Transverse colon (tissue), 4 donors: ENCODE measurements at regions not wholly inside any gene's neighbourhood (a gene's known extent, or its start where the extent isn't known, plus 50 kb on each side); places are given as distances from the start of the nearest gene placed in this dataset.

ENCODE experiments used
- DNase-seq: peaks from one replicate; pipeline ENCODE4 v3.0.0-alpha.2; 2019
- H3K27ac ChIP-seq, 4 donors: fragments of 200-600 bp; sonication (generic); 2 replicates each; pipeline ENCODE4 v1.5.1; 2016 to 2018; ENCODE audit warnings: inconsistent platforms in 4 of 4
- H3K27me3 ChIP-seq: fragments of 200-600 bp; sonication (generic); 2 replicates; pipeline ENCODE4 v1.5.1; 2017; ENCODE audit warnings: inconsistent platforms
- H3K36me3 ChIP-seq, 4 donors: fragments of 200-600 bp; sonication (generic); 2 replicates each; pipeline ENCODE4 v1.5.1; 2017 to 2019; ENCODE audit warnings: inconsistent platforms in 4 of 4
- H3K4me1 ChIP-seq, 4 donors: fragments of 200-600 bp; sonication (generic); 2 replicates each; pipeline ENCODE4 v1.5.1; 2017 to 2020; ENCODE audit warnings: inconsistent platforms in 4 of 4
- H3K4me3 ChIP-seq, 4 donors: fragments of 200-600 bp; sonication (generic); 1 replicate in 1 of 4; 2 replicates in 3 of 4; pipeline versions ENCODE4 v1.5.1 to v1.6.1; 2017 to 2019; ENCODE audit warnings: inconsistent platforms in 4 of 4
- H3K9me3 ChIP-seq, 2 donors: fragments of 200-600 bp; sonication (generic); 2 replicates each; pipeline ENCODE4 v1.5.1; 2017 to 2019; ENCODE audit warnings: inconsistent platforms in 2 of 2
- EP300 ChIP-seq: sonication (generic); formaldehyde crosslinking; IDR thresholded peaks from one replicate; pipeline ENCODE4 v1.6.1; 2017; ENCODE audit warnings: antibody characterized with exemption, low read depth
- POLR2A ChIP-seq: fragments of 450-650 bp; IDR thresholded peaks from one replicate; pipeline ENCODE4 v1.6.1; 2016; ENCODE audit warnings: antibody characterized with exemption, mild to moderate bottlenecking, moderate library complexity
- POLR2AphosphoS5 ChIP-seq, 3 donors: sonication (generic); formaldehyde crosslinking; IDR thresholded peaks; one replicate each; pipeline ENCODE4 v1.6.1; 2016; ENCODE audit warnings: antibody characterized with exemption in 3 of 3
- WGBS, 2 donors: methylation state at CpG; one replicate each; pipeline ENCODE4 v1.1.5; 2018; ENCODE audit warnings: low coverage in 1 of 2; 5-methylcytosine and 5-hydroxymethylcytosine counted together
- in situ Hi-C, 4 donors: fragments of 200-750 bp; cut with MboI; loops; one replicate each; pipeline versions ENCODE4 v1.15.0 to v1.15.1; 2017; ENCODE audit warnings: low sequenced_read_pairs in 3 of 4, low pct_ligation_motif_present in 1 of 4, low pct_unique_long_range_greater_than_20kb in 1 of 4
- intact Hi-C: fragments of 100-400 bp; cut with DNase I; formaldehyde crosslinking; loops from one replicate; pipeline ENCODE4 v1.15.1; 2023; ENCODE audit warnings: low total_unique reads
- TF ChIP-seq, protein P1 (sequence below), 5 experiments: fragments of 200-600 bp in 3 of 5; fragments of 450-650 bp in 2 of 5; sonication (generic) in 3 of 5; IDR thresholded peaks; 1 replicate in 2 of 5; 2 replicates in 3 of 5; pipeline ENCODE4 v1.5.1; 2016 to 2017; ENCODE audit warnings: antibody characterized with exemption in 5 of 5, inconsistent platforms in 3 of 5, mild to moderate bottlenecking in 2 of 5, moderate library complexity in 1 of 5

DNA sequence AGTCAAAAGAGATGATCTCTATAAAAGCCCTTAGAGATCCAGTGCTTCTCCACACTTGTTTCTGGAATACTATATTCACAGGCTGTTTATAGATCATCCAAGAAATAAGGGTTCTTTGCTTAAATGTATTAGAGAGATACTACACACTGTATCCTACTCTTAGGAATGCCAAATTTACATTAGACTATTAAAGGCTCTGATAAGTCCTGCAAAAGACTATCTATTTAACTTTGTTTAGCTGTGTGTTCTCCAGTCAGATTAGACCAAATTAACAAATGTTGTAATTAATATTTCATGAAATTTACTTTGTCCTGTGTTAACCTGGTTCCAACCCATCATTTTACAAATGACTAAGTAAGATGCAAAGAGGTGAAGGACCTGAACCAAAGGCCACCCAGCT is 260.5 kb upstream of the ZIC3 start:
- intact Hi-C loops: no loop called here
- TF ChIP-seq EP300 (no peak), POLR2A (no peak), POLR2AphosphoS5 (IDR thresholded peaks at IDR 0.05) (no peak)
- TF ChIP-seq, protein P1, sequence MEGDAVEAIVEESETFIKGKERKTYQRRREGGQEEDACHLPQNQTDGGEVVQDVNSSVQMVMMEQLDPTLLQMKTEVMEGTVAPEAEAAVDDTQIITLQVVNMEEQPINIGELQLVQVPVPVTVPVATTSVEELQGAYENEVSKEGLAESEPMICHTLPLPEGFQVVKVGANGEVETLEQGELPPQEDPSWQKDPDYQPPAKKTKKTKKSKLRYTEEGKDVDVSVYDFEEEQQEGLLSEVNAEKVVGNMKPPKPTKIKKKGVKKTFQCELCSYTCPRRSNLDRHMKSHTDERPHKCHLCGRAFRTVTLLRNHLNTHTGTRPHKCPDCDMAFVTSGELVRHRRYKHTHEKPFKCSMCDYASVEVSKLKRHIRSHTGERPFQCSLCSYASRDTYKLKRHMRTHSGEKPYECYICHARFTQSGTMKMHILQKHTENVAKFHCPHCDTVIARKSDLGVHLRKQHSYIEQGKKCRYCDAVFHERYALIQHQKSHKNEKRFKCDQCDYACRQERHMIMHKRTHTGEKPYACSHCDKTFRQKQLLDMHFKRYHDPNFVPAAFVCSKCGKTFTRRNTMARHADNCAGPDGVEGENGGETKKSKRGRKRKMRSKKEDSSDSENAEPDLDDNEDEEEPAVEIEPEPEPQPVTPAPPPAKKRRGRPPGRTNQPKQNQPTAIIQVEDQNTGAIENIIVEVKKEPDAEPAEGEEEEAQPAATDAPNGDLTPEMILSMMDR (IDR thresholded peaks at IDR 0.05): no peak
- no peaks in the 10 kb centered on the region for H3K4me1 ChIP-seq
- H3K4me3 ChIP-seq: no peak overlapping the region
- no peak for DNase-seq
- no peaks in the 10 kb centered on the region for H3K27me3 ChIP-seq
- no peaks in the 10 kb centered on the region for H3K36me3 ChIP-seq
- no peak overlapping the region for H3K27ac ChIP-seq
- no peaks in the 10 kb centered on the region for H3K9me3 ChIP-seq
- in situ Hi-C loops: no loop called here

DNA sequence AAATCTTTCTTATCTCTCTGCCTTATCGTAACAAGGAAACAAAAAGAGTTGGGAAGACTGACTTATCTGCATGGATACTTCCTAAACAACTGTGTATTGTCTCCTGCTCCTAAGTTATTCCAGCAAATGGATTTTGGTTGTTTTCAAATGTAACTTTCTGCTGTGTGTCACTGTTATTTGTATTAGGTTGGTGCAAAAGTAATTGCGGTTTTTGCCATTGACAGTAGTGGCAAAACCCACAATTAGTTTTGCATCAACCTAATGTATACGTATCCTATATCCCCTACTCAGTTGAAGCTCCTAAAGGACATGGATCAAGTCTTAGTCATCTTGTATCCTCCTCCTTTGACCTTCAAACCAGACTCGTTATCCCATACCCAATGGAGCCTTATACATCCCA is 263.4 kb upstream of the GPR101 start:
- 73 to 100% methylated on average over 1 to 4 of the region's 4 CpGs for WGBS, 2 donors
- H3K4me1 ChIP-seq: no peaks in the 10 kb centered on the region
- intact Hi-C loops: no loop called here
- H3K27me3 ChIP-seq: no peaks in the 10 kb centered on the region
- in situ Hi-C loops: no loop called here
- TF ChIP-seq EP300 (no peak), POLR2A (no peak), POLR2AphosphoS5 (IDR thresholded peaks at IDR 0.05) (no peak)
- TF ChIP-seq, protein P1 (IDR thresholded peaks at IDR 0.05): no peak
- no peak overlapping the region for H3K4me3 ChIP-seq
- H3K27ac ChIP-seq: no peak overlapping the region
- H3K9me3 ChIP-seq: no peaks in the 10 kb centered on the region
- no peaks in the 10 kb centered on the region for H3K36me3 ChIP-seq
- DNase-seq: no peak

DNA sequence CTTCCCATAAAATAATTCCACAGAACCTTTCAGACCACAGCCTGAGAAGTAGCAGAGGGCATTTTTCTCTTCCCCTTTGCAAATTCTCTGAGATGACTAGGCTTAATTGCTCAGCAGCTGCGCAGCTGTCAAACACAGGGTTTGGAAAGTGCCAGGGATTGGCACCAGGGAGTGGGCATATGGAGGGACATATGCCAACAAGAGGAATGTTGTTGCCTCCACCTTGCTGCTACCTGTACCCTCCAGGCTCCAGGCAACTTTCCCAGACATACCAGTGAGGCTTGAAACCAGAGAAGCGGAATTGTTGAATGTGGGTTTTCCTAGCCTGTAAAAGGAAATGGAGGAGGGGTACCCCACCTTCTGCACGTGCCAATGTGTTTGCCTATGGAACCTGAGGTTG is 256.2 kb upstream of the GPR101 start:
- Histone ChIP-seq H3K4me1 (no peaks in the 10 kb centered on the region), H3K27me3 (no peaks in the 10 kb centered on the region), H3K36me3 (no peaks in the 10 kb centered on the region), H3K9me3 (no peaks in the 10 kb centered on the region), H3K4me3 (no peak overlapping the region), H3K27ac (no peak overlapping the region)
- in situ Hi-C loops (no loop called here), intact Hi-C loops (no loop called here)
- WGBS, 2 donors: 30 to 40% methylated on average over 1 to 3 of the region's 3 CpGs
- TF ChIP-seq, protein P1 (IDR thresholded peaks at IDR 0.05): no peak
- no peak for TF ChIP-seq POLR2AphosphoS5 (IDR thresholded peaks at IDR 0.05)
- TF ChIP-seq POLR2A: no peak
- TF ChIP-seq EP300: no peak
- no peak for DNase-seq

DNA sequence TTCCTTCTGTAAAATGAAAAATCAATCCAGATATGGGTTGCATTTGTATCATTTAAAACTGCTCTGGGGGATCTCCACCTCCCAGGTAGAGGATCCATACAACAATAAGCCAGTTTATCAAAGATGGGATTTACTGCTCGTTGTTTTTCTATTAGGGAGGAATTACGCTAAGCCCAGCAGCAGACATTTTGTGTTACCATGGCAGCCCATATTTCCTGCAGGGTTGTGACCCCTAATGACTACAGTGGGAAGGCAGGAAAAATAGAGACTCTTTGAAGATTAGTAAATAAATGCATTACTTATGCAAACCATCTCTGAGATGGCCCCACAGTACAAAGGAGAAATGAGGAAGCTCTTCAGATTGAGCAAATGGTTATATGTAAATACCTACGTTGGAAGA is 253.4 kb upstream of the GPR101 start:
- no peaks in the 10 kb centered on the region for H3K36me3 ChIP-seq
- intact Hi-C loops: no loop called here
- no peaks in the 10 kb centered on the region for H3K9me3 ChIP-seq
- no peaks in the 10 kb centered on the region for H3K27me3 ChIP-seq
- DNase-seq: no peak
- H3K4me1 ChIP-seq: no peaks in the 10 kb centered on the region
- H3K27ac ChIP-seq: no peak overlapping the region
- 57 to 70% methylated on average over 1 to 3 of the region's 3 CpGs for WGBS, 2 donors
- no peak overlapping the region for H3K4me3 ChIP-seq
- in situ Hi-C loops: no loop called here
- no peak for TF ChIP-seq POLR2A
- TF ChIP-seq POLR2AphosphoS5 (IDR thresholded peaks at IDR 0.05): no peak
- TF ChIP-seq, protein P1 (IDR thresholded peaks at IDR 0.05): no peak
- no peak for TF ChIP-seq EP300
